ENCODE measurements at regions not wholly inside any gene's neighbourhood (a gene's known extent, or its start where the extent isn't known, plus 50 kb on each side); places are given as distances from the start of the nearest gene placed in this dataset.

GRCh38 chr9:18075253-18075952 lies 398.6 kb upstream of the ADAMTSL1 start:
- DNase-seq = no peak

GRCh38 chr9:18077941-18078678 lies 395.8 kb upstream of the ADAMTSL1 start:
- DNase-seq = peak; percentile 12

- no peak for DNase-seq
Measured at GRCh38 chr9:18092138-18092537, 381.8 kb upstream of the ADAMTSL1 start.

- DNase-seq = no peak
Measured at GRCh38 chr9:18106006-18106560, 367.9 kb upstream of the ADAMTSL1 start.

- no peak for DNase-seq
Measured at GRCh38 chr9:18109675-18110074, 364.3 kb upstream of the ADAMTSL1 start.

- no peak for DNase-seq
Measured at GRCh38 chr9:18111146-18111545, 362.8 kb upstream of the ADAMTSL1 start.

GRCh38 chr9:18114559-18115475 lies 359.1 kb upstream of the ADAMTSL1 start:
- DNase-seq = peak; percentile 19

GRCh38 chr9:18118268-18118667 lies 355.7 kb upstream of the ADAMTSL1 start:
- DNase-seq = no peak

- peak; percentile 28 for DNase-seq
Measured at GRCh38 chr9:18122171-18122570, 351.8 kb upstream of the ADAMTSL1 start.

GRCh38 chr9:18124760-18125159 lies 349.2 kb upstream of the ADAMTSL1 start:
- DNase-seq = peak; percentile 82

GRCh38 chr9:18126831-18127498 lies 347.0 kb upstream of the ADAMTSL1 start:
- peak; percentile 7 for DNase-seq

GRCh38 chr9:18127499-18127875 lies 346.5 kb upstream of the ADAMTSL1 start:
- DNase-seq = no peak

GRCh38 chr9:18129809-18130334 lies 344.1 kb upstream of the ADAMTSL1 start:
- DNase-seq = no peak

- DNase-seq = no peak
Measured at GRCh38 chr9:18136354-18136994, 337.5 kb upstream of the ADAMTSL1 start.

- no peak for DNase-seq
Measured at GRCh38 chr9:18137815-18138214, 336.1 kb upstream of the ADAMTSL1 start.

GRCh38 chr9:18138656-18139055 lies 335.3 kb upstream of the ADAMTSL1 start:
- no peak for DNase-seq

GRCh38 chr9:18141681-18142080 lies 332.3 kb upstream of the ADAMTSL1 start:
- DNase-seq = no peak

- DNase-seq = no peak
Measured at GRCh38 chr9:18143073-18143745, 330.7 kb upstream of the ADAMTSL1 start.

GRCh38 chr9:18146329-18146728 lies 327.6 kb upstream of the ADAMTSL1 start:
- DNase-seq = no peak

- no peak for DNase-seq
Measured at GRCh38 chr9:18149471-18150011, 324.4 kb upstream of the ADAMTSL1 start.

GRCh38 chr9:18154661-18155060 lies 319.3 kb upstream of the ADAMTSL1 start:
- peak; percentile 69 for DNase-seq

Measured in fibroblast of skin of back (primary cell).